ENCODE measurements at regions not wholly inside any gene's neighbourhood (a gene's known extent, or its start where the extent isn't known, plus 50 kb on each side); places are given as distances from the start of the nearest gene placed in this dataset.

DNA sequence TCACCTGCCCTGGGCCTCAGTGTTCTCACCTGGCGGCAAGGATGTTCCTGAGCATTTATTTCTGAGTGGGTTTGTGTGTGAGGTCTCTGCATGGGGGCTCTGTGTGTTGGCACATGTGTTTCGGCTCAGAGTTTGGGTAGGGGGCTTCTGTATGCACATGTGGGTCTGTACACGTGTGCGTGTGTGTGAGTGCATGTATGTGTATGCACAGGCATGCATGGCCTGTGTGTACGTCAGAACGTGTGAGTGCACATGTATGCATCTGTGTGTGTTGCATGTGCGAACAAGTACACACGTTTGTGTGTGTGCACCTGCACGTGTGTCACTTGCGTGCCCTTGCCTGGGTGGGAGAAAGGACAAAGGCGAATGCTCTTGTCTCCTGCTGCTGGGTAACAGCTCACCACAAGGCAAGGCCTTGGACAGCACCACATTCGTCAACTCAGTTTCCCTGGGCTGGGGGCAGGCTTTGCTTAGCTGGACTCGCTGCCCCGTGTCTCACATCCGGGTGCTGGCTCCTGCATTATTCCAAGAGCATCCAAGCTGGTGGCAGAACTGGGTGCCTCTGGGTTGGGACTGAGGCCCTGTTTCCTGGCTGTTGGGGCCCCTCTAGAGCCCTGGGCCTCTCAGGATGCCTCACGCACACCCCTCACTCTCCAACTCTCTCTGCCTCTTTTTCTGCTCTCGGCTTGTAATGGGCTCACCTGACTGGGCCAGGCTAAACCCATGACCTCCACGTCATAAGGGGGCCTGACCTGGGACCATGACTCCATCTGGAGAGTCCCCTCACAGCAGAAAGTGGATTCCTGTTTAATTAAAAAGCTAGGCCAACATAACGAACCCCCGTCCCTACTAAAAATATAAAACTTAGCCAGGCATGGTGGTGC, 153.6 kb upstream of the C14orf180 start:
- no peak for DNase-seq (ENCODE audit: low spot score)

DNA sequence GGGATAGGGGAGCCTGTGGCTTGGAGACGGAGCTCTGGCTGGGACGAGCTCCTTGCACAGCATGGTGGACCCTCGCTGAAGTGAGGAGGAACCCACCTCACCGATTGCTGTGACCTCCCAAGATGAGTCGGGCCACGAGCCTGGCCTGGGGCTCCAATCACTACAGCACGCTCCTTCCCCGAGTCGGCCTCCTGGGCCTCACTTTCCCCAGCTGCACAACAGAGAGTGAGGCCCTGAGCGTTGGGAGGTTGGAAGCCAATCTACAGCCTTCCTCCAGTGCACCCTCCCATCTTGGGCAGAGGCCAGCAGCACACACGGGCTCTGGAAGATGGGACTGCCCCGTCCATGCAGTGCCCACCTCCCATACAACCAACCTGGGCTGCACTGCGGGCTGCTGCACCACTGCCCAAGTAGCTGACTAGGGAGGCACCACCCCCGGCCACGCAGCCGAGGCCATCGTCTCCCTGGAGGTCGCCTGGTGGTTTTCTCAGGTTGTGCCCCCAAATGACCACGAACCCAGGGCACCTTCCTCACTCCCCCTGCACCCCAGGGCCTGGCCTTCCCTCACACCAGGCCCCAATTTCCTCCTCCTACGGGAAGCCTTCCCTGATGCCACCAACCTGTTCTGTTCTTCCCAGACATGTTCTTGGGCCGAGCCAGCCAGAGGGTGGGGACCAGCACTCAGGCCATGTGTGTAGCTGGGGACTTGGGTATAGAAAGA, 152.3 kb upstream of the C14orf180 start:
- no peak for DNase-seq (ENCODE audit: low spot score)

- DNase-seq (ENCODE audit: low spot score), result no peak
These were observed 151.2 kb upstream of the C14orf180 start for GRCh38 chr14:104428333-104428851.

- DNase-seq (ENCODE audit: low spot score), result no peak
These were observed 150.7 kb upstream of the C14orf180 start for GRCh38 chr14:104428860-104429259.

DNA sequence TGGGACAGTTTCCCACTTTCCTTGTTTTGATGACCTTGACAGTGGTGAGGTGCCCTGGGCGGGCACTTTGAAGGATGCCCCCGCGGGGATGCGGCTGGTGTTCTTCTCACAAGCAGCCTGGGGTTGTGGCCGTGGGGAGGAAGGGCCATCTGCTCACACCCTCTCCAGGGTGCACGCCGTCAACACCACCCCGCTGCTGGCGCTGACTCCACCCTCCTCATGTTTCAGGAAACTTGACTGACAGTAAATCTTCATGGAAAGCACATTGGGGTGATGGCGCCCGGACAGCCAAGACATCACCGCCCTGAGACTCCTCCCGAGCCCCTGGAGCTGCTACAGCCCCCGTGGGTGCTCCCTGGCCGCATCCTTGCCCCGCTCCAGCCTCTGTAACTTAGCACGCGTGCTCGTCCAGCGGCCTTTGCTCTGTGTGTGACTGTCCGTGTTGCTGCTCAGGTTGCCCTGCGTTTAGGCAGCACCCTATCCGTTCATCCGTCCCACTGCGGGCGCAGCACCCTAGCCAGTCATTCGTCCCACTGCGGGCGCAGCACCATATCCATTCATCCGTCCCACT, 150.2 kb upstream of the C14orf180 start:
- DNase-seq (ENCODE audit: low spot score), result no peak

DNA sequence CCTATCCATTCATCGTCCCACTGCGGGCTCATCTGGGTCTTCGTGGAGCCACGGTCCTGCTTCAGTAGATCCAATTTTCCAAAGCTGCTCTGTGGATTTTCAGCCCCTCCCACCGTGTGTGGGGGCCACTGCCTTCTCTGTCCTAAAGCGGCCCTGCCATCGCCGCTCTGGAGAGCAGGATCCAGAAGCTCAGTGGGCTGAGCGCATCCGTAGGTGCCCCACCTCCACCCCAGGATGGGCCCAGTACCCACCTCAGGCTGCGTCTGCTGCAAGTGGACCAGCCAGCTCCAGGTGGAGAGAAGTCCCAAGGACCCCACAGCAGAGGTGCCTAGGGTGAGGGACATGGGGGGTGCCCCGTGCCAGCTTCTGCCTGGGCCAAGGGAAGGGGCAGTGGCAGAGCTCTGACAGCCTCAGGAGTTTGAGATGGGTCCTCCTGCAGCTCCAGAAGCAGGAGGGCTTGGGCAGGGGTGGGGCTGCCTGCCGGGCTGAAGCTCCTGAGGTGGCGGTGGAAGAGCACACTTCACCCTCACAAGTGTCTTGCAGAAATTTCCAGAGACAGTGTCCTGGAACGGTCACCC, 148.1 kb upstream of the C14orf180 start:
- no peak for DNase-seq (ENCODE audit: low spot score)

DNA sequence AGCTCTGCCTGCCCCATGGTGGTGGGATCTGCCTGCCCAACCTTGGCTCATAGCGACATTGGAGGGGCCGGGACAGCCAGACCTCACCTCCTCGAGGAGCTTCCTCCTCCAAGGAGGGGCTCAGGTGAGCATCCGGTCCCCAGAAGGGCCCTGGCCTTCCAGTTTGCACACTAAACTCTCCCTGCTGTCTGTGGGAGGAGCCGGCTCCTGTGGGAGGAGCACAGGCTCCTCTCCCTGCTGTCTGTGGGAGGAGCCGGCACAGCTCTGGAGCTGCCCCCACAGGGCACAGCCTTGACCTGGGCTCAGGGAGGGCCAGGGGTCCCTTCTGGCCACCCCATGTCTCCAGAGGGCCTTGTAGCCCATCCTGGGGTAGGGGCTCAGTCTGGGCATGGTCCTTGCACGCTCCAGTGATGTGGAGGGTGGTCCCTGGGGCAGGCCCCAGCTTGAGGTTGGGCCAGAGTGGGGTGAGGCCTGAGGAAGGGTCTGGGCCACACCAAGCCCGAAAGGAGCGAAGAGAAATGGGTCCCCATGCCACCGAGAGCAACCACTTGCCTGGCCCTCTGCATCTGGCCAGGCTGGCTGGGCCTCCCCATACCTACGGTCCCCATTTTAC, 147.5 kb upstream of the C14orf180 start:
- DNase-seq (ENCODE audit: low spot score), result no peak

GRCh38 chr14:104432611-104433231, 146.8 kb upstream of the C14orf180 start:
- no peak for DNase-seq (ENCODE audit: low spot score)

GRCh38 chr14:104433401-104434213, 146.0 kb upstream of the C14orf180 start:
- no peak for DNase-seq (ENCODE audit: low spot score)

GRCh38 chr14:104434214-104435076, 145.1 kb upstream of the C14orf180 start:
- DNase-seq (ENCODE audit: low spot score), result no peak

DNA sequence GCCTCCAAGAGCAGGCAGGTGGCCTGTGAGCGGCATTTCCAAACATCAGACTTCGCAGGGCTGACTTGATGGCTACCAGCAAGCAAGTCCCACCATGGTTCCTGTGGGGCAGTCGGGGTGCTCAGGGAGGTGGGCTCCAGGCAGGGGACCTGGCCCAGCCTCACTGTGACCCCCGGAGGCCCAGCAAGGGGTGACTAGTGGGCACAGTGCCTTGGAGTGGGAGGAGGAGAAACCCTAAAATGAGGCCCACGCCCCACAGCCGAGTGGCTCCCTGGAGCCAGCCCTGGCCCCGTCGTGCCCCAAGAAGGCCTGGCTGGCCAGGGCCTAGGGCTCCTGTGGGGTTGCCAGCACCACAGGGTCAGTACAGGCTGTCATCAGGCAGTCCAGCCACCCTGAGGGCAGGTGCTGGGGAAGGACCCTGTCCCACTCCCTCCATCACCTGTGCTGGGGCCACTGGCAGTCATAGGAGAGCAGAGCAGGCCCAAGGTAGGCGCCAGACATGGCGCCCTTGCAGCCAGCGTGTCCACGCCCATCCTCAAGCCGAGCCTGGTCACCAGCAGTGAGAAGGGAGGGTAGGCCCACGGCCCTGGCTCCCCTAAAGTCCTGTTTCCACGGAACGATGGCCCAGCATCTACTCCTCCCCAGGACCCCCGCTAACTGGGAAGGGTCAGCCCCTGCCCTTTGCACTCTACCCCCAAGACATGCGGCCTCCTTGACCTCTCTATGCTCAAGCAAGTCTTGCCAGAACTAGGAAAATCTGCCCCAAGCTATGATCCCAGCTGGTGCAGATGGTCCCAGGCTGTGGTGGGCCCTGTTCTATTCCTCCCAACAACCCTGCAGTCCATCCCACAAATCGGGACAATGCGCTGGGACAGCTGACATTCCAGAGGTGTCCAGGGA, 144.2 kb upstream of the C14orf180 start:
- DNase-seq (ENCODE audit: low spot score), result no peak

- no peak for DNase-seq (ENCODE audit: low spot score)
These were observed 143.4 kb upstream of the C14orf180 start for GRCh38 chr14:104436047-104436591.

DNA sequence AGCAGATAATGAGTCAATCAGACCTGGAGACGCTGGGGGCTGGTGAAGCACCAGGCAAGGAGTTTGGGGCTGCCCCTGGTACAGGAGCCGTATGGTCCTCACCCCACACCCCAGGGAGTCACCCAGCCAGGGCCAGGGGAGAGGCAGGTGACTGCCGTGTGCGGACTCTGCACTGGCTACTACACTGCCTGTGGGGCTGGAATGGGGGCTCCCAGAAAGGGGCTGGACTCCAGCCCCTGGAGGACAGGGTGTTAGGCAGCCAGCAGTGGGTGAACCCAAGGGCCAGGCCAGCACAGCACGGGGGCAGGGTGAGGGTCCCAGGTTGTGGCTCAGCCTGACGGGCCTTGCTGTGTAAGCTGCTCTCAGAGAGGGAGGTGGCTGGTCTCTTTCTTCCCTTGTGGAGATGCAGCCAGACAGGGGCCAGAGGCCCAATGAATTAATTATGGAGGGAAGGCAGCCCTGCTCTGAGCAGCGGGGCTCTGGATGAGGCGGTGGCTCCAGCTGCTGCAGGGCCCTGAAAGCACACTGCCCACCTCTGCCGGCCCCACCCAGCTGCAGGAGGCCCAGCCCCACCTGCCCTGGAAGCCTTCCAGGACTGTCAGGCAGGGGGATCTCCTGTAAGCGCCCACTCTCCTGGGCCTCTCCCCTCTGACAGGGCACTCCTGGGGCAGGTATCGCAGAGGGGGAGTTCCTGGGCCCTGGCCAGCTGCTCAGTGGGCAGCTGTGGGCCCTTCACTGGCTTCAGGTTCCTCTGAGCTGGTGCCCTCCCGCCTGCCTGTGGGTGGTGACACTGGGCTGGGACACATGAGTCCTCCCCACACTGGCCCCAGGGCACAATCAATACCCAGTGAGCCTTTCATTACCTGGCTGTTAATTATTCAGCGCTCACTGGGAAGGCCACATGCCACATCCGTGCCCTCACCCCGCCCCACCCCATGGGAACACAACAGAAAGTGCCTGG, 142.5 kb upstream of the C14orf180 start:
- DNase-seq (ENCODE audit: low spot score), result no peak

DNA sequence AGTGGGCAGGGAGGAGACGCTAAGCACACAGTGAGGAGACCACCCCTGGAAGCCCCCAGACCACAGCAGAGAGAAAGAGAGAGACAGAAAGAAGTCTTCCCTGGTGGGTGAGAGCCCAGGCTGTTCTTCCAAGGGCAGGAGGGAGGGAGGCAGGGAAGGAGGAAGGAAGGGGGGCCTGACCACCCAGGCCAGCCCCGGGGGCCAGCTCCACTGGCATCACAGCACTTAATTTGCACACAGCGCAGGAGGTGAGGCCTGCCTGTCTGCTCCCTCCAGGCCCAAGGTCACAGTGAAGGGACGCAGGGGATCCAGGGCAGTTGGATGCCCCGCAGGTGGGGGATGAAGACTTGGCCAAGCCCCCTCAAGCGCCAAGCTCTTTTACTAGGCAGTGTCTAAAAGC, 141.9 kb upstream of the C14orf180 start:
- DNase-seq (ENCODE audit: low spot score), result no peak

DNA sequence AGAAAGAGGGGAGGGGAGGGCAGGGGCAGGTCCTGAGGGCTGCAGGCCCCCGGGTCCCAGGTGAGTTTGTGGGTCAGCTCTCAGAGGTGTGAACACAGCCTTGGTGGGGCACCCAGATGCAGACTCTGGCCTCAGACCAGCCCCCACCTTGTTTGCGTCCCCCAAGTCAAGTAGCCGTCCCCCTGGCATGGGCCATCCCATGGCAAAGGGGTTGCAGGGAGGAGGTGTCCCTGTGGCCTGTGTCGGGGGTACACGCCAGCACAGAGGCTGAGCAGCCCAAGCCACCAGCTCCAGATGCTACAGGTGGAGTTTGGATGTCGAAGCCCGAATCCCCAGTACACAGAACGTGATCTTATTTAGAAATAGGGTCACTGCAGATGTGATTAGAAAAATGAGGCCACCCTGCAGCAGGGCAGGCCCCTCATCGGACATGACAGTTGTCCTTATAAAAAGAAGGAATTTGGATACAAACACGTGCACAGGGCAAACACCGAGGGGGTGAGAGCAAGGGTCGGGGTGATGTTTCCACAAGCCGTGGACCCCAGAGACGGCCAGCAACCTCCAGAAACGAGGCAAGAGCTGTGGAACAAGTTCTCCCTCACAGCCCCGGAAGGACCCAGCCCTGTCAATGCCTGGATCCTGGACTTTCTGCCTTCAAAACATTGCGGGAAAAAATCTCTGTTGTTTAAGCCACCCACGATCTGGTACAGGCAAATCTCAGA, 141.2 kb upstream of the C14orf180 start:
- no peak for DNase-seq (ENCODE audit: low spot score)

- DNase-seq (ENCODE audit: low spot score), result no peak
These were observed 139.9 kb upstream of the C14orf180 start for GRCh38 chr14:104439625-104440024.
